Stomach smooth muscle (tissue), 2 donors: ENCODE measurements at regions not wholly inside any gene's neighbourhood (a gene's known extent, or its start where the extent isn't known, plus 50 kb on each side); places are given as distances from the start of the nearest gene placed in this dataset.

ENCODE experiments used
- H3K27ac ChIP-seq: one replicate; pipeline ENCODE4 v1.7.0; 2013; ENCODE audit warnings: mild to moderate bottlenecking, low read length, inconsistent platforms
- H3K27me3 ChIP-seq, 2 donors: one replicate each; pipeline ENCODE4 v1.7.0; 2013; ENCODE audit warnings: low read length in 2 of 2; ENCODE audit not compliant: insufficient read depth in 2 of 2, control insufficient read depth in 1 of 2
- H3K36me3 ChIP-seq, 2 donors: one replicate each; pipeline ENCODE4 v1.7.0; 2013; ENCODE audit warnings: low read length in 2 of 2; ENCODE audit not compliant: control insufficient read depth in 2 of 2, insufficient read depth in 2 of 2
- H3K4me1 ChIP-seq: one replicate; pipeline ENCODE4 v1.7.0; 2013; ENCODE audit warnings: low read length; ENCODE audit not compliant: control insufficient read depth, insufficient read depth
- H3K4me3 ChIP-seq, 2 donors: one replicate each; pipeline ENCODE4 v1.7.0; 2013; ENCODE audit warnings: low read length in 2 of 2
- H3K9ac ChIP-seq, 2 donors: one replicate each; pipeline ENCODE4 v1.7.0; 2013; ENCODE audit warnings: low read length in 2 of 2, mild to moderate bottlenecking in 1 of 2
- H3K9me3 ChIP-seq, 2 donors: one replicate each; pipeline ENCODE4 v1.7.0; 2013; ENCODE audit warnings: low read length in 2 of 2; ENCODE audit not compliant: control insufficient read depth in 2 of 2
- donor health status: healthy.
- donor health status: Pancreatic carcinoma.

DNA sequence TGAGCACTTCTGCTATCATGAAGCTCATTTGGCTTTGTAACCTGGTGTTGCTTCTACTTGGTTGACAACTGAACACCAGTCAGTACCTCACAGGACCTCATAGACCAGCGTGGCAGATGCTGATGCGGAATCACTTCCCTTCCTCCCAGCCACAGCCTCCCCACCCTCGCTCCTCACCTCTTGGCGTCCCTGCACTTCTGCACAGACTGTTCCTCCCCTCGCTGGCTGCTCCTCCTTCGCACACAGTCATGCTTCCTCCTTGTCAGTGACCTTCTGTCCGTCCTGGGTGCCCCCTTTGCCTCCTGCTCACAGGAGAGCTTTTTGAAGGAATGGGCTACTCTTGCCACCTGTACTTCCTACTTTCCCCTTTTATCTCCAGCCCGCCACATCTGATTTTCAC, 61.4 kb upstream of the CTBP2 start:
- Histone ChIP-seq H3K4me1 (no peaks in the 10 kb centered on the region), H3K27ac (no peak overlapping the region), H3K27me3 (no peaks in the 10 kb centered on the region), H3K4me3 (no peak overlapping the region), H3K36me3 (no peaks in the 10 kb centered on the region), H3K9me3 (no peaks in the 10 kb centered on the region), H3K9ac (no peak overlapping the region)

DNA sequence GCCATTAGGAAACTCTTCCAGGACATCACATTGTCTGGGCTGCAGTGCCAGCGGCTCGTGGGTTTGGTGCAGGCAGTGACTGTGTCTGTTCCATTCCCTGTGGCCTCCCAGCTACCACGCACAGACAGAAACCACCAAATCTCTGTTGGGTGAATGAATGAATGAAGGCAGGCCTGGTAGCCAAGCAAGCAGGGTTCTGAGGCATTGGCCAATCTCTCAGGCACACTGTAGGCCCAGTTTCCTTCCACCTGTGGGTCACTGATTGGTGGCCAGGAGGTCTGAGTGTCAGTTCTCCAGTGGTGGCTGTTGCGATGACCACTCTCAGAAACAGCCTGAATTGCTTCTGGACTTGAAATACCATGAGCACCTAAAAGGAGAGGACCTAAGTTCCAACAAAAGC, 59.4 kb upstream of the CTBP2 start:
- H3K9me3 ChIP-seq, result no peaks in the 10 kb centered on the region
- no peaks in the 10 kb centered on the region for H3K36me3 ChIP-seq
- H3K4me3 ChIP-seq, result no peak overlapping the region
- H3K4me1 ChIP-seq, result no peaks in the 10 kb centered on the region
- no peaks in the 10 kb centered on the region for H3K27me3 ChIP-seq
- no peak overlapping the region for H3K27ac ChIP-seq
- H3K9ac ChIP-seq, result no peak overlapping the region

DNA sequence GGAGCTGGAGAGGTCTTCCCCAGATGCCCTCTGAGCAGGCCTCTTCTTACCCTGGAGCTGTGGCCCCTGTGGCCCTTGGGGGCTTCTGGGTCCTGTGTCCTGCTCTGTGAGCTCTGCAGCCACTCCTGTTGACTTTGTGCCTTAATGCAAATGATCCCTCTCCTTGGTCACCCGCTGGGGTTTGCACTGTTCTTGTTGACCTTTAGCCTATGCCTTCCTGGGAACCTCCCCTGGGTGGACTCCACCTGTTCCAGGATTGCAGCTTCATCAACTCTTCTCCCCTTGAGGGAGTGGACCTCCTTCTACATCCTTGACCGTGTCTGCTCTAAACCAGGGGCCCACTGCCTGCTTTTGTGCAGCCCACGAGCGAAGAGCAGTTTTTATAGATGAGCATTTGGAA, 58.6 kb upstream of the CTBP2 start:
- H3K4me1 ChIP-seq, result no peaks in the 10 kb centered on the region
- no peak overlapping the region for H3K4me3 ChIP-seq
- no peaks in the 10 kb centered on the region for H3K36me3 ChIP-seq
- no peak overlapping the region for H3K27ac ChIP-seq
- H3K27me3 ChIP-seq, result no peaks in the 10 kb centered on the region
- no peak overlapping the region for H3K9ac ChIP-seq
- no peaks in the 10 kb centered on the region for H3K9me3 ChIP-seq

DNA sequence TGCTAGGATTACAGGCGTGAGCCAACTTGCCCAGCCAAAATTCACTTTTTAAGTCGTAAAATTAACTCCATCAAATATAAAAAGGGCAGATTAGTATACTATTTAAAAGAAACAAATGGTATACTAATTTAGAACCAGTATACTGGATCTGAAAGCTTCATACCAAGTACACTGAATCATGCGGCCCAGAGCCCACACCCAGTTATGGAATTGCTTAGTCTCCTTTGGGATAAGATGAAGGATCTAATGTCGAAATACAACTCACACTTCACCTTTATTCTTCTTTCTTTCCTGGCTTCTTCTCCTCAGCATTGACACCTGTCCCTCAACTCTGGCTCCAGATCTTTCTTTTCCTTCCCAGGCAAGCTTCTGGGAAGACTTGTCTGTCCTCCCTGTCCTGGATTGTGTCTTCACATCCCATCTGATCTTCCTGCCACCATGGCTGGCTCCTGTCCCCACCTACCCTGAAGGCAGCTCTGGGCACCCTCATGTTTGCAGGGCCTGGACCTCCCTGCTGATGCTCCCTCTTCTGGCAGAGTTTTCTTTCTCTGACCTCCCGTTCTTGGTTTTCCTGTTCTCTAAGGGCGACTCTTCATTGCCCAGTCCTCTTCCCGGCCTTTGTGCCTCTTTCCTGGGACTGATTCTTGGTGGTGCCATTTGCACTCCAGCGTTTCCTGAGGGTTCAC, 57.8 kb upstream of the CTBP2 start:
- Histone ChIP-seq H3K9me3 (no peaks in the 10 kb centered on the region), H3K4me3 (no peak overlapping the region), H3K9ac (no peak overlapping the region), H3K27me3 (no peaks in the 10 kb centered on the region), H3K27ac (no peak overlapping the region), H3K36me3 (no peaks in the 10 kb centered on the region), H3K4me1 (no peaks in the 10 kb centered on the region)

DNA sequence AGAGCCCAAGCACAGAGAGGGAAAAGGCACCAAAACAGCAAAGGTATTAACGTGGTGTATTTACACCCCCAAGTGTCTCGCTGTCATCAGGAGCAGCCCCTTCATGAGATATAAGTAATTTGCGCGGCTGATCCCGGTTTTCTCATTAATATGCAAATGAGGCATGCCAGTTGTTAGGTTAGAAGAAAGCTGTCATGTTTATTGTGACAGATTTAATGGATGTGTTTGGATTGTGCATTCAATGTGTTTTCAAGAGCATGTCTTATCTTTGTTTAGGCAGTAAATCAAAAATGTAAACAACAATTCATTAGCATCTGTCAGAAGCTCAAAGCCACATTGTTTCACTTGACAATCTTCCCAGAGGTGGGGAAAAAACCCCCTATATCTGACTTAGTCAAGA, 56.5 kb upstream of the CTBP2 start:
- Histone ChIP-seq H3K36me3 (no peaks in the 10 kb centered on the region), H3K4me3 (no peak overlapping the region), H3K4me1 (no peaks in the 10 kb centered on the region), H3K27ac (no peak overlapping the region), H3K27me3 (no peaks in the 10 kb centered on the region), H3K9me3 (no peaks in the 10 kb centered on the region), H3K9ac (no peak overlapping the region)

DNA sequence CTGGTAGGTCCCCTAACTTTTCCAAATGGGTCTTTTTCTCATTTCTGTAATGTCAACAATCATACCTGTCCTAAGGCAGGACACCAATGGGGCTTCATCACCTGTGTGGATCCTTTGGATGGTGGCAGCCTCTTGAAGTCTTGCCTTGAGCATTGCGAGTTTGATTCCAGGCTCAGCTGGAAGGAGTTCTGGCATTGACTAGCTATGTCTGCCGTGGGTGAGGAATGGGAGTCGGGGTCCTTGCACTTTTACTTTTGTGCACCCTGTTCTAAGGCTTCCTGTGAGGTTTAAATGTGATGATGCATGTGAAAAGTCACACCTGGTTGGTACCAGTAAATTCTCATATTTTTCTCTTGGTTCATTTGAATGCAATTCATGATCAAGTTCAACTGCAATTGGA, 55.9 kb upstream of the CTBP2 start:
- Histone ChIP-seq H3K9me3 (no peaks in the 10 kb centered on the region), H3K4me1 (no peaks in the 10 kb centered on the region), H3K4me3 (no peak overlapping the region), H3K27ac (no peak overlapping the region), H3K9ac (no peak overlapping the region), H3K27me3 (no peaks in the 10 kb centered on the region), H3K36me3 (no peaks in the 10 kb centered on the region)

DNA sequence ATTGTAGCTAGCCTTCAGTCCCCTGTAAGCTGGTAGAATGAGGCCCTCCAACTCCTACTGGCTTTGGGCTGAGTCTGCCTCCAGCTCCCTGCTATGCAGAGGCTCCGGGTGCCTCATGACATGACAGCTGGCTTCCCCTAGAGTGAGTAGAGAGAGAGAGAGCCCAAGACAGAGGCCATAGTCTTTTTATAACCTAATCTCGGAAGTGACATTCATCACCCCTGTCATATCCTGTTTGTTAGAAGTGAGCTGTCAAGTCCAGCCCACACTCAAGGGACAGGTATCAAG, 53.9 kb upstream of the CTBP2 start:
- Histone ChIP-seq H3K27me3 (no peaks in the 10 kb centered on the region), H3K4me1 (no peaks in the 10 kb centered on the region), H3K27ac (no peak overlapping the region), H3K9ac (no peak overlapping the region), H3K9me3 (no peaks in the 10 kb centered on the region), H3K36me3 (no peaks in the 10 kb centered on the region), H3K4me3 (no peak overlapping the region)

DNA sequence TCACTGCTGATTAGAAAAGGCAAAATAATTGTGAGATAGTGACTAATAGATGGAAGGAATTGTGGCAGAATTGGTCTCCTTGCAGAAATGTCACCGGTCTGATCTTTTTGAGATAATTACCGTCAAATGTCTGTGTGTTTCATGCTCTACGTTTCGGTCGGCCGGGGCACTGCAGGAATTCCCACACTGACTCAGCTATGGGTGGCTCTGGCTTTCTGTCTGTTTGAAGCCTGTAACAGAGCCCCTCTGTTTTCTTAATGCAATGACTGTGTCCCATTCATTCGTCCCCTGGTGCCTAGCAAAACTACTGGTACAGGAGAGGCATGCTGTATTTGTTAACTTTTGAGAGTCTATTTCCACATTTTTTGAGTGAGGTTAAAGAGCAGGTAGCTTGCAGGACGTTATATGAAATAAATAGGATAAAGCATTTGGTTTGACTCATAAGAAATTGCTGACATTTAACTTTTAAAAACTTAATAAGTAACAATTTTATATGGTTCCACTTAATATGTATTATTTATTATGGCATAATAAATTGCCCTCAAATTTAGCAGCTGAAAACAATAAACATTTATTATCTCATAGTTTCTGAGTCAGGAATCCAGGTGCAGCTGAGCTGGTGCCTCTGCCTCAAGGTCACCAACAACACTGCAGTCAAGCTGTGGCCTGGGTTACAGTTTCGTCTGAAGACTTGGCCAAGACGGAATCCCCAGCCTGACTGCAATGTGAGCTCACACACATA, 53.3 kb upstream of the CTBP2 start:
- no peaks in the 10 kb centered on the region for H3K27me3 ChIP-seq
- H3K9me3 ChIP-seq, result no peaks in the 10 kb centered on the region
- no peak overlapping the region for H3K4me3 ChIP-seq
- no peaks in the 10 kb centered on the region for H3K36me3 ChIP-seq
- H3K27ac ChIP-seq, result no peak overlapping the region
- H3K9ac ChIP-seq, result no peak overlapping the region
- no peaks in the 10 kb centered on the region for H3K4me1 ChIP-seq

DNA sequence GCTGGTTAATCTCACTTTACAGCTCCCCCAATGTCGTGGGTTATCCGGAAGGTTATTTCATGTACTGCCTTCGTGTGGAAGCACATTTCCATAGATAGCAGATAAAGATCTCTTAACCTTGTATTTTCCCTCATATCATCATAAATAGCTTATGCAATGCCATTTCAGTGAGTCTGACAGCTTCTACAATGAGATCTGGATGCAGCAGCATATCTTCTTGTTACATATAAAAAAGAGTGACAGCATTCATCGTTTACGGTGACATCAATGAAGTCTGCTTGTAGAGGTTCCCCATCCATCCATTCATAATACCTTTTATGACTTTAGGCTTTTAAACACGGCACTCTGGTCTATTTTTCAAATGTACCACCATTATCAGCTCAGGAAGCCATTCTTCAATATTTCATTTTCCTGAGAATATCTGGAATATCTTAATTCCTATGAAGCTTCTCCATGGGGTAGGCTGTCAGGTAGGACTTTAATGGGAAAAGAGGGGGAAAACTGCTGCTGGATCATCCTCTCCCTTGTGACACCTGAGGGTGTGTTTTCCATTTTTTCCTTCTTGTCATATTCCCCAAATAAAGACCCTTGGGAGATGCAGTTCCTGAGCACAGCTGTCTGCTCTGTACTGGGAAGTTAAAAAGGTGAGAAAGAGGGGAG, 51.9 kb upstream of the CTBP2 start:
- Histone ChIP-seq H3K4me1 (no peaks in the 10 kb centered on the region), H3K36me3 (no peaks in the 10 kb centered on the region), H3K9ac (no peak overlapping the region), H3K27me3 (no peaks in the 10 kb centered on the region), H3K27ac (no peak overlapping the region), H3K9me3 (no peaks in the 10 kb centered on the region), H3K4me3 (no peak overlapping the region)
